BLaER1 treated with 17β-estradiol and CSF1 and Interleukin-3, amounts not matched to agents 10 nM and 100 nM (cell line): ENCODE measurements at regions not wholly inside any gene's neighbourhood (a gene's known extent, or its start where the extent isn't known, plus 50 kb on each side); places are given as distances from the start of the nearest gene placed in this dataset.
"Not testable (repeated sequence)": the region's sequence is repeated elsewhere in the genome, so short reads cannot be mapped to it uniquely, and the experiment has no call there.

Experiments used
- H3K27ac ChIP-seq, 11 experiments: shearing (Covaris generic); formaldehyde crosslinking; 2 replicates each; pipeline ENCODE4 v1.8.1; 2022
- H3K27me3 ChIP-seq, 11 experiments: shearing (Covaris generic); formaldehyde crosslinking; 2 replicates each; pipeline ENCODE4 v1.8.1; 2022
- H3K36me3 ChIP-seq, 11 experiments: shearing (Covaris generic); formaldehyde crosslinking; 2 replicates each; pipeline ENCODE4 v1.8.1; 2022
- H3K4me1 ChIP-seq, 10 experiments: shearing (Covaris generic); formaldehyde crosslinking; 2 replicates each; pipeline ENCODE4 v1.8.1; 2022
- H3K4me2 ChIP-seq, 11 experiments: shearing (Covaris generic); formaldehyde crosslinking; 2 replicates each; pipeline ENCODE4 v1.8.1; 2022
- H3K4me3 ChIP-seq, 10 experiments: shearing (Covaris generic); formaldehyde crosslinking; 2 replicates each; pipeline ENCODE4 v1.8.1; 2022
- H3K9ac ChIP-seq, 11 experiments: shearing (Covaris generic); formaldehyde crosslinking; 2 replicates each; pipeline ENCODE4 v1.8.1; 2022
- H3K9me3 ChIP-seq, 11 experiments: shearing (Covaris generic); formaldehyde crosslinking; replicated peaks in 1 of 11; 2 replicates each; pipeline ENCODE4 v1.8.1; 2022
- H4K20me1 ChIP-seq, 11 experiments: shearing (Covaris generic); formaldehyde crosslinking; 2 replicates each; pipeline ENCODE4 v1.8.1; 2022
- Cebpa-rat ChIP-seq, 11 experiments: shearing (Covaris generic); IDR thresholded peaks; 2 replicates each; pipeline ENCODE4 v1.8.1; 2022

DNA sequence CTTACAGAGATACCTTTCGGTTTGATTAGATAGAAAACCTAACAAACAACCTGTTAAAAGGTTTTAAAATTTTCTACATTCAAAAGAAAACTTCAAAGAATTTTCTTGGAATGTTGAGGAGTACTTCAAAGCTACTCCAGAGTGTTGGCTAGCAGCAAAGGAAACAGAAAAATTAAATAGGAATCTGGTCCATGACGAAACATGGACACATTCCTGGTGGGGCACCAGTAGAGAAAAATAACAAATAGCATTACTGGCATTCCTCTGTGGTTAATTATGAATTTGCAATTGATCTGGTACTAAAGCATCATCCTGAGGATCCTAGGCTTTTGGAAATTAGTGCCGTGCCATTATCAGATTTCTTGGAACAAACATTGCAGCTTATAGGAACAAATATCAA lies 59.5 kb upstream of the DPPA4 start:
- TF ChIP-seq Cebpa-rat (IDR thresholded peaks at IDR 0.05): no peak
- Histone ChIP-seq H3K27me3 (no peaks in the 10 kb centered on the region), H3K36me3 (no peaks in the 10 kb centered on the region), H3K27ac (no peak overlapping the region), H4K20me1 (no peaks in the 10 kb centered on the region), H3K9ac (no peak overlapping the region), H3K4me2 (no peak overlapping the region), H3K4me1 (peaks cover 0 to 5% (median 0%) of the 10 kb centered on the region in 10 experiments; a peak in 2 of 20 replicates), H3K9me3 (peaks cover 0 to 6% (median 0%) of the 10 kb centered on the region in 11 experiments; a peak in 5 of 22 replicates), H3K4me3 (no peak overlapping the region)

DNA sequence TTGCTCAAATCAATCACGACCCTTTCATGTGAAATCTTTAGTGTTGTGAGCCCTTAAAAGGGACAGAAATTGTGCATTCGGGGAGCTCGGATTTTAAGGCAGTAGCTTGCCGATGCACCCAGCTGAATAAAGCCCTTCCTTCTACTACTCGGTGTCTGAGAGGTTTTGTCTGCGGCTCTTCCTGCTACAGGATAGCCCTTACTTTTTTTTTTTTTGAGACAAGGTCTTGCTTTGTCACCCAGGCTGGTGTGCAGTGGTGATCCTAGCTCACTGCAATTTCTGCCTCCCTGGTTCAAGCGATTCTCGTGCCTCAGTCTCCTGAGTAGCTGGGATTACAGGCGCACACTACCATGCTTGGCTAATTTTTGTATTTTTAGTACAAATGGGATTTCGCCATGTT lies 56.4 kb upstream of the DPPA4 start:
- H3K27me3 ChIP-seq, H3K9ac ChIP-seq, H3K4me3 ChIP-seq, H3K9me3 ChIP-seq, H3K36me3 ChIP-seq, H3K4me1 ChIP-seq, H3K27ac ChIP-seq, H4K20me1 ChIP-seq, H3K4me2 ChIP-seq: not testable (repeated sequence)

- no peak overlapping the region for H3K4me2 ChIP-seq
- H3K36me3 ChIP-seq: no peaks in the 10 kb centered on the region
- peaks cover 4 to 13% (median 5%) of the 10 kb centered on the region in 10 experiments; a peak in 16 of 20 replicates for H3K4me1 ChIP-seq
- H3K9ac ChIP-seq: no peak overlapping the region
- no peak for TF ChIP-seq Cebpa-rat (IDR thresholded peaks at IDR 0.05)
- H3K4me3 ChIP-seq: no peak overlapping the region
- no peaks in the 10 kb centered on the region for H3K27me3 ChIP-seq
- H3K9me3 ChIP-seq: peaks cover 0 to 6% (median 0%) of the 10 kb centered on the region in 11 experiments; a peak in 5 of 22 replicates
- no peak overlapping the region for H3K27ac ChIP-seq
- H4K20me1 ChIP-seq: no peaks in the 10 kb centered on the region
Measured at GRCh38 chr3:109392293-109392692, 54.9 kb upstream of the DPPA4 start.

GRCh38 chr3:109387621-109388020 lies 50.3 kb upstream of the DPPA4 start:
- Histone ChIP-seq H3K4me2 (peak overlapping the region in 9 of 11 experiments; percentile 19 to 72 (median 53); a peak in 14 of 22 replicates), H3K36me3 (no peaks in the 10 kb centered on the region), H3K9me3 (no peaks in the 10 kb centered on the region), H3K27me3 (no peaks in the 10 kb centered on the region), H3K9ac (no peak overlapping the region), H4K20me1 (no peaks in the 10 kb centered on the region), H3K4me1 (peaks cover 7 to 21% (median 11%) of the 10 kb centered on the region in 10 experiments; a peak in 16 of 20 replicates), H3K4me3 (no peak overlapping the region), H3K27ac (no peak overlapping the region)
- TF ChIP-seq Cebpa-rat (IDR thresholded peaks at IDR 0.05): no peak

DNA sequence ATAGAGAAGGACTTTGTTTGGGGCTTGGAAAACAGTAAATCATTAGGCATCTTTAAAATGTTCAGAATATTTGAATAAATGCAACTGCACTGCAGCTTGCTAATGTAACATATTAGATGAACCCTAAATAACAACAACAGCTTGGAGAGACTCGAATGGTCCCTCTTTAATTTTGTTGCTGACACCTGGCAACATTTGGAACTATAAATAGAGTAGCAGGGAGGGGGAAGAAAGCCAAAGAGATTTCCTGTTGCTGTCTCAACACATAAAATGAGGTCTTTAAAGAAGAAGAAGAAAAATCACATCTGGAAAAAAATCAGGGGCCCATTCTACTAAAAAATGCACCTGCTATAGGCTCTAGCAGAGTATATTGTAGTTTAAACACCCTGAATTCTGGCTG lies 49.9 kb upstream of the DPPA4 start:
- H3K4me2 ChIP-seq: peak overlapping the region in 9 of 11 experiments; percentile 19 to 72 (median 53); a peak in 14 of 22 replicates
- no peak overlapping the region for H3K27ac ChIP-seq
- no peak overlapping the region for H3K4me3 ChIP-seq
- TF ChIP-seq Cebpa-rat (IDR thresholded peaks at IDR 0.05): no peak
- H4K20me1 ChIP-seq: no peaks in the 10 kb centered on the region
- no peaks in the 10 kb centered on the region for H3K27me3 ChIP-seq
- H3K4me1 ChIP-seq: peaks cover 7 to 20% (median 11%) of the 10 kb centered on the region in 10 experiments; a peak in 16 of 20 replicates
- H3K9me3 ChIP-seq: no peaks in the 10 kb centered on the region
- H3K36me3 ChIP-seq: no peaks in the 10 kb centered on the region
- no peak overlapping the region for H3K9ac ChIP-seq
